ENCODE measurements at regions not wholly inside any gene's neighbourhood (a gene's known extent, or its start where the extent isn't known, plus 50 kb on each side); places are given as distances from the start of the nearest gene placed in this dataset.

DNA sequence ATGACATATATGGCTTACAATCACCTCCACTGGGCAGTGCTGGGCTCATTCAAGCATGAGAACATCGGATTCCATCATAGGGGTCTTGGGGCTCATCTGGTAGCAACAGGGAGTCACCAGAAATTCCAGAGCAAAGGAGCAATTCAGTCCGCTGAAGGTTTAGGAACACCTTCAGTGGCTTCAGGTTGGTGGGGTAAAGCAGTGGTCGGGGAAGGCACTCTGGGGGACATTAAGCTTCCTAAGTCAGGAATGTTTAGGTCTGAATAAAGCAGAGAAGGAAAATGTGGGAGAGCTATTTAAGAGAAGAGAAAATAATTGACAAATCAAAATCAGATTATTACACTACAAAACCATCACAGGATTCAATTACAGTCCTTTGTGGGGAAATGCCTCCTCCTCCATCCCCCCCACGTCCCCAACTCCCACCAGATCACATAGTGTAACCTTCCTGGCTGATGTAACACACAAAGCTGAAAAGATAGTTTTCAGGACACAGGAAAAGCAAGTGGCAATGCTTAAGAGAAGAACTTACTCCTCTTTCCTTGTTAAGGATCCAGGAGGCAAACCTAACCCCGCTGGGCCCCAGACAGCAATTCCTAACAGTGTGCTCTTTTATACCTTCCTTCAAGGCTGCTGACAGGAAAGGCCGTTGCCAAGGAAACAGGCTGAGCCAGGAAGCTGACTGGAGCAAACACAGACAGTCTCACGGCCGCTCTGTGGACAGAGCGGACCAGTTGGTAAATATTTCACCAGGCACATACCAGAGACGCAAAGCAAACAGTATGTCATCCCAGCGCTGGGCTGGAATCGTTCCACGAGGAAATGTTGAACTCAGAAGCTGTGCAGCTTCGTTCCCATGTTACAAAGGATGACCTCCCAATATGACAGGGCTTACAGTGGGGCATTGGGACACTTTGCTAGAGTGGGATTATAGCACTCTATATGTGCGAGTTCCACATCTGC, 57.5 kb upstream of the LMCD1 start:
- DNase-seq: no peak

DNA sequence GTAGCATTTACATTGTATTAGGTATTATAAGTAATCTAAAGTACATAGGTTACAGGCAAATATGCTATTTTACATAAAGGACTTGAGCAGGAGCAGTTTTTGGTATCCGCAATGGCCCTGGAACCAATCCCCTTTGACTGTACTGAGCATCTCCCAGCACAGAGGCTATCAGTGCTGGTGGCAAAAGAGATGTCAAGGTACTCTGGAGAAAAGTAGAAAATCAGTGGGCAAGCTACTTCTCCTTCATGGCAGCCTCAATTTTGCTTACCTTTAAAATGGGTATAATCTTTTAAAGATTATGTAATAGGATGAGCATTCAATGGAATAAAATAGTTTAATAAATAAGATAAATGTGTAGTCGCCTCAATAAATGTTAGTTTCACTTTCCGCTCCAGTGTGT, 56.7 kb upstream of the LMCD1 start:
- DNase-seq: no peak

DNA sequence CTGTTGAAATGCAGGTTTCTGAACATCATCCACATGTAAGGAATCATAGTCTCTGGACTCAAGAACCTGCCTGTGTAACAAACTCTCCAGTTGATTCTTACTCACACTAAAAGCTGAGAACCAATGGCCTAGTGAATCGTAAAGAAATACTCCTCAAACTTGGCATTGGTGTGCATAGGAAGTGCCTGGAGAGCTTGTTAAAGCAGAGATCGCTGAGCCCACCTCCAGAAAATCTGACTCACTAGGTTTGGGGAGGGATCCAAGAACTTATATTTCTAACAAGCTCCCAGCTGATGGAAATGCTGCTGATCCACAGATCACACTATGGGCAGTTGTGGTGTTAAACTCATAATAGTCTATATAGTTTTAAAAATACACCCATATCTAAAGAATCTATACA, 55.8 kb upstream of the LMCD1 start:
- DNase-seq: no peak

DNA sequence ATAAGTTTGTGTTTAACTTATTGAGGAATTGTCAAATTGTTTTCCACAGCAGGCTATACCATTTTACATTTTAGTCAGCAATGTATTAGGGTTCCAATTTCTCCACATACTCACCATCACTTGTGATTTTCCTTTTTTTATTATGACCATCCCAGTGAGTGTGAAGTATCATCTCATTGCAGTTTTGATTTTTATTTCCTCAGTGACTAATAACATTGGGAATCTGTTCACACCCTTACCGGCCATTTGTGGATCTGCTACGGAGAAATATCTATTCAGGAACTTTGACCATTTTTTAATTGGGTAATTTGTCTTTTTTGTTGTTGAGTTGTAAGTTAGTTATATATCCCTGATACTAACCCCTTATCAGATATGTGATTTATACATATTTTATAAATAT, 54.8 kb upstream of the LMCD1 start:
- DNase-seq: no peak

DNA sequence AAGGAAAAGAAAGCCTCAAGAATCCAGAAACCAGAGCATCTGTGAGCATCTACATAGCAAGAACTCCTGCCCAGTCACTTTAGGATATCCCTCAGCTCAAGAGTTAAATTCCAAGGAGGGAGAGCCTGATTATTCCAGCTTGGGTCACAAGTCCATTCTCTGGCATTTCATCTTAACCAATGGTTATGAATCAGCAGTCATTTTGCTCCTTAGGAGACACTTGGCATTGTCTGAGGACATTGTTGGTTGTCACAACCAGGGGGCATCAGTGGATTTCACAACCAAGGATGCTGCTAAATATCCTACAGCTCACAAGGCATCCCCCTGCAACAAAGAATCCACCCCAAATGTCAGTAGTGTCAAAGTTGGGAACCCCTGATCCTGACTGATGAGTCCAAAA, 51.0 kb upstream of the LMCD1 start:
- DNase-seq: no peak

DNA sequence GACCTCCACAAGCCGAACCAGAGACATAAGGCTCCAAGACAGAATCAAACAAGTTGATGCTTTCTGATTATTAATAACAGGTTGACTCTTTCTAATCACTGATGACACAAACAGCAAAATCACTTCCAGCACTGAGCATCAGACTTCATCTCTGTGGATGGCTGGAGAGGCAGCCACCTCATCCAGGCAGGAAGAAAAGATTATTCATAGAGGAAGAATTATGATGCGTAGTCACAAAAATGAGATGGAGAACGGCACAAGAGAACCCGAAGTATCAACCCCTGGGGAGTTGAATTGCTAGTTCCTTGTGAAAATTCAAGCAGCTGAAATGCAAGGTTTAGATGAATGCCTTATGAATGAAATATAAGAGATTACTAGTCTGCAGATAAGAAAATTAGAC, 49.9 kb upstream of the LMCD1 start:
- no peak for DNase-seq

Measured in CD4-positive, alpha-beta T cell treated with Interleukin-15 for 1 hour (primary cell).